Large intestine (tissue), 3 donors: ENCODE measurements at regions not wholly inside any gene's neighbourhood (a gene's known extent, or its start where the extent isn't known, plus 50 kb on each side); places are given as distances from the start of the nearest gene placed in this dataset.

Experiments
- DNase-seq, 2 donors: peaks; one replicate each; pipeline versions ENCODE4 v3.0.0 to v3.0.0-alpha.2; 2013
- H3K27ac ChIP-seq: one replicate; pipeline ENCODE4 v1.5.1; 2013; ENCODE audit warnings: low read length
- H3K27me3 ChIP-seq: 2 replicates; pipeline ENCODE4 v1.6.1; 2013; ENCODE audit warnings: low read length; ENCODE audit not compliant: control insufficient read depth, insufficient read depth
- H3K36me3 ChIP-seq: 2 replicates; pipeline ENCODE4 v1.6.1; 2013; ENCODE audit warnings: low read length; ENCODE audit not compliant: control insufficient read depth, insufficient read depth
- H3K4me1 ChIP-seq: one replicate; pipeline ENCODE4 v1.6.1; 2013; ENCODE audit warnings: low read length; ENCODE audit not compliant: control insufficient read depth, insufficient read depth
- H3K4me3 ChIP-seq: one replicate; pipeline ENCODE4 v1.5.1; 2013; ENCODE audit warnings: low read length
- H3K9me3 ChIP-seq: one replicate; pipeline ENCODE4 v1.6.1; 2013; ENCODE audit warnings: mild to moderate bottlenecking, low read depth, low read length, moderate library complexity; ENCODE audit not compliant: control insufficient read depth
- WGBS: methylation state at CpG from one replicate; pipeline ENCODE4 v1.1.5; 2013; ENCODE audit warnings: low lambda C conversion rate; ENCODE audit not compliant: insufficient coverage; 5-methylcytosine and 5-hydroxymethylcytosine counted together

GRCh38 chr5:116378007-116378776 lies 196.4 kb downstream of the SEMA6A start:
- DNase-seq, result no peak
- H3K27me3 ChIP-seq, result no peaks in the 10 kb centered on the region

GRCh38 chr5:116377276-116378006 lies 197.2 kb downstream of the SEMA6A start:
- no CpG with 5 or more reads among the region's 18 CpGs for WGBS
- Histone ChIP-seq H3K27me3 (no peaks in the 10 kb centered on the region), H3K9me3 (no peaks in the 10 kb centered on the region), H3K4me1 (peaks cover 2% of the 10 kb centered on the region), H3K4me3 (no peak overlapping the region), H3K36me3 (no peaks in the 10 kb centered on the region), H3K27ac (no peak overlapping the region)
- no peak for DNase-seq

More at GRCh38 chr5:116378007-116378776, 196.4 kb downstream of the SEMA6A start:
- H3K27ac ChIP-seq, result no peak overlapping the region
- no peaks in the 10 kb centered on the region for H3K9me3 ChIP-seq
- H3K4me1 ChIP-seq, result no peaks in the 10 kb centered on the region
- H3K36me3 ChIP-seq, result peaks cover 2% of the 10 kb centered on the region
- no peak overlapping the region for H3K4me3 ChIP-seq
- 100% methylated on average over 1 of the region's 12 CpGs for WGBS

GRCh38 chr5:116375926-116376325 lies 198.7 kb downstream of the SEMA6A start:
- Histone ChIP-seq H3K27ac (no peak overlapping the region), H3K4me1 (peaks cover 8% of the 10 kb centered on the region), H3K27me3 (no peaks in the 10 kb centered on the region), H3K36me3 (no peaks in the 10 kb centered on the region), H3K9me3 (no peaks in the 10 kb centered on the region), H3K4me3 (no peak overlapping the region)
- WGBS, result no CpG with 5 or more reads among the region's 5 CpGs
- no peak for DNase-seq

GRCh38 chr5:116374434-116374852 lies 200.2 kb downstream of the SEMA6A start:
- Histone ChIP-seq H3K27ac (no peak overlapping the region), H3K36me3 (no peaks in the 10 kb centered on the region), H3K4me1 (peaks cover 9% of the 10 kb centered on the region), H3K27me3 (no peaks in the 10 kb centered on the region), H3K9me3 (no peaks in the 10 kb centered on the region), H3K4me3 (no peak overlapping the region)
- WGBS, result no CpG with 5 or more reads among the region's 4 CpGs
- no peak for DNase-seq

- no peak overlapping the region for H3K27ac ChIP-seq
- no CpG with 5 or more reads among the region's 1 CpG for WGBS
- DNase-seq, result no peak
- H3K36me3 ChIP-seq, result no peaks in the 10 kb centered on the region
- H3K9me3 ChIP-seq, result no peaks in the 10 kb centered on the region
- no peak overlapping the region for H3K4me3 ChIP-seq
- H3K4me1 ChIP-seq, result peaks cover 9% of the 10 kb centered on the region
- no peaks in the 10 kb centered on the region for H3K27me3 ChIP-seq
These were observed 201.6 kb downstream of the SEMA6A start for GRCh38 chr5:116372931-116373597.

GRCh38 chr5:116371935-116372334 lies 202.7 kb downstream of the SEMA6A start:
- Histone ChIP-seq H3K27me3 (no peaks in the 10 kb centered on the region), H3K36me3 (no peaks in the 10 kb centered on the region), H3K4me3 (no peak overlapping the region), H3K9me3 (no peaks in the 10 kb centered on the region), H3K4me1 (peaks cover 9% of the 10 kb centered on the region), H3K27ac (no peak overlapping the region)
- peak in 1 of 2 donors; percentile 21 for DNase-seq

GRCh38 chr5:116371431-116371830 lies 203.2 kb downstream of the SEMA6A start:
- WGBS, result no CpG with 5 or more reads among the region's 2 CpGs
- DNase-seq, result peak in 1 of 2 donors; percentile 68

GRCh38 chr5:116370886-116371285 lies 203.7 kb downstream of the SEMA6A start:
- no peak overlapping the region for H3K4me3 ChIP-seq
- peaks cover 9% of the 10 kb centered on the region for H3K4me1 ChIP-seq
- no peak overlapping the region for H3K27ac ChIP-seq
- H3K36me3 ChIP-seq, result no peaks in the 10 kb centered on the region
- H3K9me3 ChIP-seq, result no peaks in the 10 kb centered on the region
- WGBS, result 80% methylated on average over 1 of the region's 2 CpGs
- peak in 1 of 2 donors; percentile 42 for DNase-seq
- H3K27me3 ChIP-seq, result no peaks in the 10 kb centered on the region

More at GRCh38 chr5:116371431-116371830, 203.2 kb downstream of the SEMA6A start:
- peaks cover 9% of the 10 kb centered on the region for H3K4me1 ChIP-seq
- H3K9me3 ChIP-seq, result no peaks in the 10 kb centered on the region
- H3K27ac ChIP-seq, result no peak overlapping the region
- H3K36me3 ChIP-seq, result no peaks in the 10 kb centered on the region
- no peaks in the 10 kb centered on the region for H3K27me3 ChIP-seq
- no peak overlapping the region for H3K4me3 ChIP-seq

GRCh38 chr5:116370149-116370548 lies 204.5 kb downstream of the SEMA6A start:
- no peak for DNase-seq
- Histone ChIP-seq H3K4me3 (no peak overlapping the region), H3K4me1 (peaks cover 9% of the 10 kb centered on the region), H3K27me3 (no peaks in the 10 kb centered on the region), H3K27ac (no peak overlapping the region), H3K36me3 (no peaks in the 10 kb centered on the region), H3K9me3 (no peaks in the 10 kb centered on the region)
- no CpG with 5 or more reads among the region's 4 CpGs for WGBS

GRCh38 chr5:116365006-116365496 lies 209.6 kb downstream of the SEMA6A start:
- no peaks in the 10 kb centered on the region for H3K36me3 ChIP-seq
- no peak overlapping the region for H3K4me3 ChIP-seq
- no peak for DNase-seq
- peaks cover 6% of the 10 kb centered on the region for H3K9me3 ChIP-seq
- no peaks in the 10 kb centered on the region for H3K27me3 ChIP-seq
- H3K27ac ChIP-seq, result no peak overlapping the region
- peaks cover 8% of the 10 kb centered on the region for H3K4me1 ChIP-seq
- no CpG with 5 or more reads among the region's 3 CpGs for WGBS
